ENCODE measurements at regions not wholly inside any gene's neighbourhood (a gene's known extent, or its start where the extent isn't known, plus 50 kb on each side); places are given as distances from the start of the nearest gene placed in this dataset.

GRCh38 chr3:99524559-99524958 lies 113.8 kb upstream of the COL8A1 start:
- no peak overlapping the region for H3K27ac ChIP-seq (ENCODE audit: low read length)
- no peak overlapping the region for H3K9ac ChIP-seq (ENCODE audit: low read length)
- no peaks in the 10 kb centered on the region for H3K36me3 ChIP-seq (ENCODE audit: insufficient read depth, low read length)
- TF ChIP-seq REST (IDR thresholded peaks at IDR 0.05; ENCODE audit: borderline replicate concordance), result no peak
- no peak for TF ChIP-seq SMC3 (conservative IDR thresholded peaks at IDR 0.05; ENCODE audit: poor library complexity)
- TF ChIP-seq RAD21 (conservative IDR thresholded peaks at IDR 0.05), result no peak
- no peak for TF ChIP-seq TAF1 (IDR thresholded peaks at IDR 0.05; ENCODE audit: low read depth)
- TF ChIP-seq MXI1 (conservative IDR thresholded peaks at IDR 0.05; ENCODE audit: poor library complexity, severe bottlenecking), result no peak
- no peak for TF ChIP-seq EZH2 (IDR thresholded peaks at IDR 0.05; ENCODE audit: borderline replicate concordance, insufficient read depth, low read length, poor library complexity, severe bottlenecking)
- no peak for TF ChIP-seq CTCF (IDR thresholded peaks at IDR 0.05; ENCODE audit: poor library complexity, severe bottlenecking)
- no peak for TF ChIP-seq EP300 (conservative IDR thresholded peaks at IDR 0.05; ENCODE audit: poor library complexity, severe bottlenecking)
- no peak for TF ChIP-seq POLR2AphosphoS5 (IDR thresholded peaks at IDR 0.05)
- H3K9me3 ChIP-seq (ENCODE audit: low read length), result no peaks in the 10 kb centered on the region
- H3F3A ChIP-seq (ENCODE audit: insufficient read depth, low read length, poor library complexity, severe bottlenecking), result no peaks in the 10 kb centered on the region
- H3K4me3 ChIP-seq (ENCODE audit: low read length), result no peak overlapping the region
- no peaks in the 10 kb centered on the region for H3K27me3 ChIP-seq (ENCODE audit: insufficient read depth, low read depth, low read length)
- no peaks in the 10 kb centered on the region for H4K20me1 ChIP-seq (ENCODE audit: insufficient read depth)
- no peak overlapping the region for H3K4me2 ChIP-seq (ENCODE audit: low read length)
- no peak overlapping the region for H2AFZ ChIP-seq (ENCODE audit: low read depth, low read length)
- no peaks in the 10 kb centered on the region for H3K79me2 ChIP-seq (replicated peaks; ENCODE audit: insufficient read depth, low read length)
- no peaks in the 10 kb centered on the region for H3K9me2 ChIP-seq (ENCODE audit: insufficient read depth, low read length)

- Histone ChIP-seq H3K27me3 (ENCODE audit: insufficient read depth, low read depth, low read length) (no peaks in the 10 kb centered on the region), H3F3A (ENCODE audit: insufficient read depth, low read length, poor library complexity, severe bottlenecking) (no peaks in the 10 kb centered on the region), H3K9me2 (ENCODE audit: insufficient read depth, low read length) (no peaks in the 10 kb centered on the region), H3K79me2 (replicated peaks; ENCODE audit: insufficient read depth, low read length) (no peaks in the 10 kb centered on the region), H3K9ac (ENCODE audit: low read length) (no peak overlapping the region), H3K9me3 (ENCODE audit: low read length) (no peaks in the 10 kb centered on the region), H3K4me2 (ENCODE audit: low read length) (no peak overlapping the region), H4K20me1 (ENCODE audit: insufficient read depth) (no peaks in the 10 kb centered on the region), H2AFZ (ENCODE audit: low read depth, low read length) (no peak overlapping the region), H3K27ac (ENCODE audit: low read length) (no peak overlapping the region), H3K4me3 (ENCODE audit: low read length) (no peak overlapping the region), H3K36me3 (ENCODE audit: insufficient read depth, low read length) (no peaks in the 10 kb centered on the region)
- TF ChIP-seq REST (IDR thresholded peaks at IDR 0.05; ENCODE audit: borderline replicate concordance) (no peak), RAD21 (conservative IDR thresholded peaks at IDR 0.05) (no peak), EP300 (conservative IDR thresholded peaks at IDR 0.05; ENCODE audit: poor library complexity, severe bottlenecking) (no peak), EZH2 (IDR thresholded peaks at IDR 0.05; ENCODE audit: borderline replicate concordance, insufficient read depth, low read length, poor library complexity, severe bottlenecking) (no peak), MXI1 (conservative IDR thresholded peaks at IDR 0.05; ENCODE audit: poor library complexity, severe bottlenecking) (no peak), SMC3 (conservative IDR thresholded peaks at IDR 0.05; ENCODE audit: poor library complexity) (no peak)
Measured at GRCh38 chr3:99523431-99524127, 114.8 kb upstream of the COL8A1 start.

Measured in neural cell (in vitro differentiated cells).